ENCODE measurements at regions not wholly inside any gene's neighbourhood (a gene's known extent, or its start where the extent isn't known, plus 50 kb on each side); places are given as distances from the start of the nearest gene placed in this dataset.
A peak's percentile ranks its signal among the peaks of the same experiment; 100 is the strongest.

DNA sequence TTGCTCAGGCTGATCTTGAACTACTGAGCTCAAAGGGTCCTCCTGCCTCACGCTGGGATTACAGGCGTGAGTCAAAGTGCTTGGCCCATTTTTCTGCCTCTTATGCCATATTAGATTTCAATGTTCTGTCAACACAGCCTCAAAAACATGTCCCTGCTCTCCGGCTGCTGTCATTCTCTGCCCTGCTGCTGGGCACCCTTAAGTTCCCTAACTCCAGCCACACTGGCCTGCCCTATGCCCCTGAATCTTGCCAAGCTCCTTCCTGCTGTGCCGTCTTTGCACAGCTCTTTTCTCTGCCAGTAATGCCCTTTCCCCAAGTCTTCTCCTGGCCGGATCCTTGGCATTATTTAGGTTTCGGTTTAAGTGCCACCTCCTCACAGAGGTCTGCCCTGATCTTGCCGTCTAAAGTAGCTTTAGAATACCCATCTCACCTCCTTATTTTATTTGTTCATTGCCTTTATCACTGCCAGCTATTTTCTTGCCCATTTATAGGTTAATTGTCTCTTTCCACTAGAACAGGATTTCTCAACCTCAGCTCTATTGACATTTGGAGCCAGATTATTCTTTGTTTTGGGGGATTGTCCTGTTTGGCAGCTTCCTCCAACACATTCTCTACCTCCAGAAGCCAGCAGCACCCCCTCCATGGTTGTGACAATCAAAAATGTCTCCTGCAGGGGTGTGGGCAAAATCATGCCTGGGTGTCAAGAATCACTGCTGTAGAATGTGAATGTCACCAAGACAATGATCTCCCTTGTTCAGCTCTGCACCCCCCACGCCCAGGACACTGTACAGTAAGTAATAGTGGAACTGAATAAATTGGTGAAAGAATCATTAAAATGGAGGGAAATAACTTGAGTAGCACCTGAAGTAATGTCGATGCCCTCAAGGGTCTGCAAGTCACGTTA lies 168.2 kb downstream of the CYLD start:
- DNase-seq = no peak

DNA sequence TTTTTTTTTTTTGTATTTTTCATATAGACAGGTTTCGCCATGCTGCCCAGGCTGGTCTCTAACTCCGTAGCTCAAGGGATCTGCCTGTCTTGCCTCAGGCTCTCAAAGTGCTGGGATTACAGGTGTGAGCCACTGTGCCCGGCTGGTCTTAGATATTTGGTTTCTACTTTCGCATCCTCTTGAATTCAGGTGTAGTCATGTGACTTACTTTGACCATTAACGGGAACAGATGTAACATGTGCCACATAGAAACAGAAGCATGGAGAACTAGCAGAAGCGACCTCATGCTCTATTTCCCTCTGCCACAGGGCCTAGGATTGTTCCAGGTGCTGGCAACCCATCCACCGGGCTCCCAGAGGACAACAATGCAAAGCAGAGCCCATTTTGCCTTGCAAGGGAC lies 166.6 kb downstream of the CYLD start:
- no peak for DNase-seq

DNA sequence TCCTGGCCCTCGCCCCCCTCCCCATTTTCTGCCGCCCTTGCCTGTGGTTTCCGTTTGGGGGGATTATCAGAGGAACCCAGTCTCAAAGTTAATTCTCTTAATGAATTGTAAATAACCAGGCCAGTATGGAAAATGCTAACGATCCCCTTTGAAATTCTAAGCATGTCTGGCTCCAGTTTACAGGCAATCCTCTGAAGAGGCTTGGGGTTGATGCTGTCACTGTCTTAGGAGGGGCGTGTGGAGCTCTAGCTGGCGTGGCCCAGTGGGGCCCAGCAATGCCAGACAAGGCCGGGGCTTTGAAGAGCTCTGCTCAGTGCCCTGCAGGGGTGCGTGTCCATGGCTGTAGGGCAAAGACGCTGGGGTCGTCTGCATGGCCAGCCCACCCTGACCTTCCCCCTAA lies 164.6 kb downstream of the CYLD start:
- DNase-seq = no peak

DNA sequence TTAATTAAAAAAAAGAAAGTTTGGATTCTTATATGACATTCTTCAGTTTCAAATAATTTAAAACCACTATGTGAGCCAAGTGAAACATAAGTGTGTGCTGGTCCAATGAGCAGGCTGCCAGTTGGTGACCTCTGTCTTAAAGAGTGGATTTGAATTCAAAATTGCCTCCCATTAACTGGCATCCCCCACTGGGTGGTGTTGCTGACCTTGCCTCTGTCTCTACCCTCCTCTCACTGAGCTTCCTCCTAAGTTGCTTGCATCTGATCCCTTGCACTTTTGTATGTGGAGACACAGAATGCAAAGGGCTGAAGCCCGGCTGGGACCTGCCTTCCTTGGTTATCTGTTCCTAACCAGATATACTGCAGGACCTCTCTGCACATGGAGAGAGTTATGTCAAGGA lies 160.6 kb downstream of the CYLD start:
- no peak for DNase-seq

DNA sequence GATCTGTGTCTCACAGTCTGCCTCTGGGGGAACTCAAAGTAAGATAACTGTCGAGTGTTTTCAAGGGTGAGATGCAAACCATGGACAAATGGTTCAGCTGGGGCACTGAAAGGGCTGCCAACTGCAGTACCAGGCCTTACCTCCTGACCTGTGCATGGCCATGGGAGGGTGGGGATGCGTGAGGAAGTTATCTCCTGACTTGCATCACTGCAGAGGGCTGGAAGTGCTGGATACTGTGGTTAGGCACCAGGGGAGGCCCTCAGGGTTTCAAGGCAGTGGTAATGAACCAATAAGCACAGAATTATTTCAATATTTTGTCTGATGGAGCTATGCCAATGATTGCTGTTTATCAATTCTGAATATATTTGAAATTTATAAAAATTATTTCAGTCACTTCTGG lies 159.2 kb downstream of the CYLD start:
- DNase-seq = no peak

DNA sequence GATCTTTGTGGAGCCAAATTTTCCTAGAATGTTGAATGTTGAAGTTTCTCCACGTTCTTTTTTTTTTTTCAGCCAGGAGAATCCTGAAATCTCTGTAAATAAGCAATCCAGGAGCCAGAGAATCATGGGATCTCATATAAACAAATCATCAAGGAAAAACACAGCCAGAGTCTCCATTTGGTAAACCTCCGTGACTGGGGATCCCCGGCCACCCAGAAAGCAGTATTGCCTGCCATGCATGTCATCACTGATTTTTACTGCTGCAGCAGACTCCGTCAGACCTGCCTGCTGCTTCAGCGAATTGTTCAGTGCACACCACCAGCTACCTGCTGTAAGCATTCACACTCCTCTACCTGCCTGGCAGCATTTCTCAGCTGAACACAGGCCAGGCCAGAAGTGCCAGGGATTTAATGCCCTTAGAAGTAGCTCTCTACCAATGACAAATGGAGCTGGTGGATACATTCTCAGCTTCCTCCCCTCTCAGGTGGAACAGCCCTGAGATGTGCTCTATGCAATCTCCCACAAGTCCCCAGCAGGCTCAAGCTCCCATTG lies 158.6 kb downstream of the CYLD start:
- DNase-seq = no peak

DNA sequence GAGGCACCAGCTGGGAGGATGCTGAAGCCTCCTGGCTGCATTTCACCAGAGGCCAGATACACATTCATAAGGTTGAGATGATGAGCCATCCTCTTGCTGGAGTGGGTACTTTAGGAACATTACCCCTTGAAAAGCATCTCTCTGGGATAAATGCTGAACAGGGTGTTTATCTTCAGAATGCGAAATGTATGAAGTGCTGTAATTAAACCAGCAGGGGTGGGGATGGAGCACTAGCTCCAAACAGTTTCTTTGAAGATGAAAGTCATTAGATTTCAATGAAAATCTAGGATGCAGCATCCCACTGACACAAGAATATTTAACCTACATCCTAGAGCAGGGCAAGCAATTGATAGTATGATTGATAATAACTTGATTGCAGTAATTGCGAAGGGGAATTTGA lies 158.1 kb downstream of the CYLD start:
- DNase-seq = no peak

DNA sequence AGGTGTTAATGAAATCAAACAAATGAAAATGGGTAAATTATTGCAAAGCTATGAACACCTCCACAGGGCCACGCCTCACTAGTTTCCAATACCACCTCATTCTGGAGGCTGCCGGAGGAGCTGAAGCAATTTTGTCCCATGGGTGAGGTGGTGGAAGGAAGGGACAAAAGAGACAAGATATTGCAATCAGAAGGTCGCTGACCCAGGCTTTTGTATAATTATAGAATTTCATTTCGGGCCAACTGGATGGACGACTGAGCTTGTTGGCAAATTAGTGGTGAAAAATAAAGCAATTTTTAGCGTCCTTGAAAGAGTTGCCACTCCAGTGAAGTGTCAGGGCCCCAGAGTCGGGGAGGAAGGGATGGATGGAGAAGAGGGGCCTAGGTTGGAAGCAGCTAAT lies 147.9 kb downstream of the CYLD start:
- DNase-seq = no peak

DNA sequence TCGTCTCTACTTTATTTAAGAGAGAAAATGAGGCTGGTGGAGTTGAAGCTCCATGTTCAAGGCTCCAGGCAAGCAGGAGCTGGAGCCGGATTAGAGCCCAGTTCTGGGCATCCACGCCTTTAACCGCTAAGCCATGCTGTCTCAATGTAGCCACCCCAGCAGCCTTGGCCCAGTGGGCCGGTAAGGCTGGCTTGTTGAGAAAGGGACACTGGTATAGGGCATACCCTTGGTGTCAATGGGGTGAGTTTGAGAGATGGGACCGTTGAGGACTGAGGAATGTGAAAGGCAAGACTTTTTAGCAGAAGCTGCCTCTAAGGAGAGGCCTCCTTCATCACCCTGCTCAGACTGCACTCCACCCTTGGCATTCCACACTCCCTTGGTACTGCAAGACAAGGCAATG lies 147.4 kb downstream of the CYLD start:
- DNase-seq = no peak

DNA sequence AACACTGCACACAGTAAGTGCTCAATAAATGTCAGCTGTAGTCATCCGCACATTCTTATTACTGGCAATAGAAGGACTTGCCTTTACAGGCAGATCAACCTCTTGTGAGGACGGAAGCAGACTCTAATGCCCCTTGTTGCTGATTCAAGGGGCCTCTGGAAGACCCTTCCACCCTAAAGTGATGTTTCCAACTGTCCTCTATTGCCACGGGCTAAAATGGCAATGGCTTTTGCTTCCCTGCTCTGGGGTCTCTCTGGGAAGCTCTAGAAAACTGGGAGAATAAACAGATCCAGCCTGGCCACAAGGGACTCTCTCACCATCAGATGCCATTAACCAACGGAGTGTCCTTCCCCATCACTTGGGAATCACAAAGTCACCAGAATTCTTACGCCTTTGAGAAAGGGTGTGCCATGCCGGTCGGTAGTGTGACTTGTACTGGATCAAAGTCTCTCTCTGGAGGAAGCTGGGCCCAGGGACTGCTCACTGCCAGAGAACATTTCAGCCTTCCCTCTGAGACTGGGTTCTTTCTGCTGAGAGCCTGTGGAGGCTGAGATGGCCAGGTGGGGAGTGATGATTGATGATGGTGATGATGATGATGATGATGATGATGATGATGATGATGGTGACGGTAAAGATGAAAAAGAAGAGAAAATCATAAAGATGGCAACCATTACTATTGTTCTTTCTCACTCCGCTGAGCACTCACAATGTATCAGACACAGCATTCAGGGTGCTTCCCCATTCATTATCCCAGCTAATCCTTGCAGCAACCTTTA lies 146.8 kb downstream of the CYLD start:
- DNase-seq = no peak

DNA sequence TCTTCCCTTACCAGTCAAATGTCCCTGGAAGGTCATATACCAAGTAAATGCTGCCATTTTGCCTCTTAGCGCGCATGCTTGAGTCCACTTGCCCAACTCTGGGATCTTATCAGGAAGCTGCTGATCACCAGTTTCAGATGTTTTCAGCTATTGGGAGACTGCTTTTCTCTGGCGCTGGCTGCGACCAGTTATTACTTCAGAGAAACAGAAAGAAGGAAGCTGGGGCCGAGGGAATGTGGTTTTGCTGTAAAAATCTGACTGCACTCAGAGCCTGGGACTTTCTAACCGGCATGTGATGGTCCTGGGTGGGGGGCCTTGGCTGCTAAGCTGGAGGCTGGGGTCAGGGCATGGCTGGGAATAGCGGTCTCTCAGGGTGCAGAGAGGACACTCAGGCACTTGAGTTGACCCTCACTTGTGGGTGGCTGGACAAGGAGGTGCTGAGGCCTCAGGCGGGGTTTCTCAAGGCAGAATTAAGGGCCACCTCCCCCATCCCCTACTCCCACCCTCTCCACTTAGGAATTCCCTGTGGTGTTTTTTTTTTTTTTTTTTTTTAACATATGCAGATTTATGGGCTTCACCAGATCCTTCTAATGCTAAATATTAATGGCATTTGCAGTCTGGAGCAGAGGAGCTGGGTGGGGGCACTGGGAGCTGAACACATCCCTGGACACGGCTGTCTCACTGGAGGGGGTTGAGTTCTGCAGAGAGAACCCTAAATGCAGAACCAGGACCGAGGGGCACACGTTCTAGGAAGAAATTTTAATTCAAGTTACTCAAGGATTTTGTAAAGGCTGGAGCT lies 145.8 kb downstream of the CYLD start:
- DNase-seq = no peak

DNA sequence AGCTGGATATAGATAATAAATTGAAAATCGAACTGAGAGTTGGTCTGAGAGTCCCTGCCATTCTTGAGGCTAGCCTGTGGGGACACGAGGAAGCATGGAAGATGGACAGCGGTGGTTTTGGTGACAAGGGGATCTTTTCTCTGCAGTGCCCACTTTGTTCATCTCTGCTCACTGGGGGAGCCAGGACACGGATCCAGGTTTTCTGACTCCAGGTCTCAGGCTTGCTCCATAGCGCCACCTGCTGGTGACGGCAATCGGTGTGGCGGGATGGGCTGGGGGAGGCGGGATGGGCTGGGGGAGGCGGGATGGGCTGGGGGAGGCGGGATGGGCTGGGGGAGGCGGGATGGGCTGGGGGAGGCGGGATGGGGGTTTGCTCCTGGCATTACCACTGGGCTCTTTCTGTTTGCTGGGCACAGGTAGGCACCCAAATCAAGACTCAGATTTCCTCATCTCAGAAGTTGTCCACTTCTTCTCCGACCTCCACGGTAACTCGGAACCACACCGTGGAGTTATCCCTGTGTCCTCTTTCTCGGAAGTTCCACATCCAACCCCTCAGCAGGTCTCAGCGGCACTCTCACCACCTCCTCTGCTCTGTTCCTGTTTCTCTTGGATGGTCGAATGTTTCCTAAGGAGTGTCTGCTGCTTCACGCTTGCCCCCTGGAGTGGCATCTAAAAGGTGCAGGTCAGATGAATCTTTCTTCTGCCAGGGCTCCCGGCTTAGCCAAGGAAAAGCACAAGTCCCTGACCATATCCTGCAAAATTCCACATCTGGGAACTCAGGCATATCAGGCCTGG lies 142.4 kb downstream of the CYLD start:
- peak; percentile 38 for DNase-seq

DNA sequence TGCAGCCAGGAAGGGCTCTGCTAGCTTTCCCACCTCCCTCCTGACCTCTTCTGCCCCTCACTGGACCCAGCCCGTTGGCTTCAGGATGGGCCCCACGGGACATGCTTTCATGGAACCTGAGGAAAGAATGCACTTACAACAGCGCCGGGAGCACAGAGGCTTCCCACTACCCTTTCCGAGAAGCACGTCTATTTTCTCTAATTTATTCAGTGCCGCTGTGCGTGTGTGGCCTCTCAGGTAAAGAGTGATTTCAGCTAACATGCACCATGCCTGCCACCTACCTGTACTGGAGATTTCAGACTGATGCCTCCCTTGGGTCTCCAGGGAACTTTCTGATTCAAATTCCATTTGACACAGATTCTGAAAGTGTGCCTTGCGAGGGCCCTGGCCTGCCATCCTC lies 140.1 kb downstream of the CYLD start:
- DNase-seq = no peak

DNA sequence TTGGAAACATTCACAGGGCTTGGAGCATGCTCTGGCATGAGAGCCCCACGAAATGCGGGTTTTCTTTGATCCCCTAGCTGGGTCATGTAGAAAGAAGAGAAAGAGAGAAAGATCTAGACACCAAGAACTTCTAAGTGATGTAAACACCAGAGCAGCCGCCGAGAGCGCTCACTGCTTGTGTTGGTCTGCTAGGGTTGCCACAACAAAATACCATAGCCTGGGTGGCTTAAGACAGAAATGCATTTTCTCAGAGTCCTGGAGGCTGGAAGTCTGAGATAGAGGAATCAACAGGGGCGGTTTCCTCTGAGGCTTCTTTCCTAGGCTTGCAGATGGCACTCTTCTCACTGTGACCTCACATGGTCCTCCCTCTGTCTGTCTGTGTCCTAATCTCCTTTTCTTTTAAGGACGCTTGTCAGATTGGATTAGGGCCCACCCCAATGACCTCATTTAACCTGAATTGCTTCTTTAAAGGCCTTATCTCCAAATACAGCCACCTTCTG lies 139.5 kb downstream of the CYLD start:
- DNase-seq = no peak

DNA sequence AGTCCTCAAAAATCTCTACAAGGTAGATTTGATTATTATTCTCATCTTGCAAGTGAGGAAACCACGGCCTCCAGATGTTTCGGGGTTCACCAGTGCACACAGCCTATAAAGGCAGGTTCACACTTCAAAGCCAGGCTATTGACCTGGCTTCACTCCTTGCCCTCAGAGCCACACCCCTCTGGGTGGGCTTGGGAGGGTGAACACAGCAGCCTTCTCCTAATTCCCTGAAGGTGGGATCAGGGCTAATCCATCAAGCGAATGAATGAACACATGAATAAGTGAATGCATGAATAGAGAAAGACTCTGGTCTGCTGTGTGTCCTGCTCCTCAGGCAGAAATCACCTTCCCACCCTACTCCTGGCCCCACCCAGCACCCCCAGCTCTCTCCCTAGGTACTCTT lies 139.0 kb downstream of the CYLD start:
- DNase-seq = no peak

DNA sequence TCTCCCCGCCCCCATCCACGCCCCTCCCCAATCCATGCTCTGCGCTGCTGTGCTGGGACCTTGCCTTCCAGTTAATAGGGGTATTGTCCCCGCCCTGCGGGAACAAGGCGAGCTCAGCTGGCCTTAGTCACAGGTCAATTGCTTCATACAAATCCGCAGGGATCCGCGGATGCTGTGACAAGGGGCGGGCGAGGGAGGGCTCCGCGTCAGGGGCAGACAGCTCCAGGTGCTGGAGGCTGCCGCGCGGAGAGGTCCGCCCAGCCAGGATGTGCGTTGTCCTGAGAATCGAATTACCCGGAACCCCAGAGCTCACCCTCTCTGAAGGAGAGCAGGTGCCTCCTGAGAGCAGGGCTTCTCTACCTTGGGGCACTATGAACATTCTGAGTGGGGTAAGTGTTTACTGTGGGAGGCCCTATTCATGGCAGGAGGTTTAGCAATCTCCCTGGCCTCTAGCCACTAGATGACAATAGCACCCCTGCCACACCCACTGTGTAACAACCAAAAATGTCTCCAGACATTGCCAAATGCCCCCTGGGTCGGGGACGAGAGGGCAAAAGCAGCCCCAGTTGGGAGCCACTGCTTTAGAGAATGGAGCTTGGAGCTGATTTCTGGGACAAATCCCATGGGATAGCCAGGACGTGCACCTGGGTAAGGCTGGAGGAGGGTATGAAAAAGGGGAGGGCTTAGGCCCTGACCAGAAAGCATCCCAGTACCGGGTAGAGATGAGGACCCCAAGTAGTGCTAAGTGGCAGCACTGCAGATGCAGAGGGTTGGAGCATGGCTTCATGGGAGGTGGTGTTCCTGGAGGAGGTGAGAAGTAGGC lies 138.2 kb downstream of the CYLD start:
- DNase-seq = no peak

DNA sequence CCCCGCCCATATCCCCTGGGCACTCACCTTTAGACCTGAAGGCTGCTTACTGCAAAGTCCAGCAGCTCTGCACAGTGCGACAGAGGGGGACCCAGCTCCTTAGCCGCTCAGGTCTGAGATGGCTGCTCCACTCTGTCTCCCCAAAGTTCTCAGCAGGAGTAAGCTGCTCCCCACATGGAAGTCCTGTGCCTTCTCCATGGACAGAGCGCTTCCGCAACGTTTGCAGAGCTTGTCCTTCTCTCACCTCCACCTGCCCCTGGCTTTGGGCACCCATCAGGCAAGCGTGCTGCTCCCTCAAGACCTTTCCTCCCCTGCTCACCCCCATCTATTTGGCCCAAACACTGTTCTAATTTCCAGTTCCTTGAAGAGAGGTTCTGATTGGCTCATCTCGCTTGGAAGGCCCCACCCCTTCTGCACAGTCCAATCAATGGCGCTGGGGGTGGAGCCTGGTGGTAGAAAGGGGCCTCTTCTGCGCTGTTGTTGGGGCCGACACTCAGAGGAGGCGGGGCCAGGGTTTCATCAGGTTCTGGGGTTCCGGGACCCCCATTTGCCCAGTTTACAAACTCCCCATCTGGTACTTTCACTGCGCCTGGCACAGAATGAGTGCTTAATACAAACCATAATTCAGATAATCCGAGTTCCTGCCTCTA lies 137.2 kb downstream of the CYLD start:
- DNase-seq = no peak

DNA sequence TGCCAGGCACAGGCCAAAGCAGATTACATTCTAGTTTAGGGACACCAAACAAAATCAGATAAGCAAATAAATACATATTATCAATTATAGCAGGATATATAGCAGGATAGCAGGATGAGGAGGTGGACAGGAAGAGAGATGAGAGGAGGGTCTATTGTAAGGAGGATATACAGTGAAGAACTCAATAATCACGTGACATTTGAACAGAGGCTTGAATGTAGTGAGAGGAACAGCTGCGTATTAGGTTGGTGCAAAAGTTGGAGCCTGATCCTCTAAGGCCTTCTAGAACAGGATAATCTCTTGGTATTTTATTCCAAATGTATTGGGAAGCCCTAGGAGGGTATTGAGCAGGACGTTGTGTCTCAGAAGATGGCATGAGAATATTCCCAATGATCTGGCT lies 136.7 kb downstream of the CYLD start:
- DNase-seq = no peak

DNA sequence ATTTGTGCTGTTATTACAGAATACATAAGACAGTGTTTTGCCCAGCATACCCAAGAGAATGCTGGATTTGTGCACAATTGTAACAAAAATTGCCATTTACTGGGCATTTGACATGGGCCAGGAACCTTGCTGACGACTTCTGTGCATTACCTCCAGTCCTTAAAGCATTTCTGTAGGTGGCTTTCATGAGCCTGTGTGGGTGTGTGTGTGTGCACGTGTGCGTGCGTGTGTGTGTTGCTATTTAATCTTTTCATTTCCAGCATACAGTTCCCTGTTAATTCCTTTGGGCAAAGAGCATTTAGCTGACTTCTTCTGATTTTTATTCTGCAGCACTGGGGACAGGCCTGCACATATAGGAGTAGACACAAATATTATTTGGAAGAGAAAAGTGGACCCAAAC lies 134.4 kb downstream of the CYLD start:
- no peak for DNase-seq

DNA sequence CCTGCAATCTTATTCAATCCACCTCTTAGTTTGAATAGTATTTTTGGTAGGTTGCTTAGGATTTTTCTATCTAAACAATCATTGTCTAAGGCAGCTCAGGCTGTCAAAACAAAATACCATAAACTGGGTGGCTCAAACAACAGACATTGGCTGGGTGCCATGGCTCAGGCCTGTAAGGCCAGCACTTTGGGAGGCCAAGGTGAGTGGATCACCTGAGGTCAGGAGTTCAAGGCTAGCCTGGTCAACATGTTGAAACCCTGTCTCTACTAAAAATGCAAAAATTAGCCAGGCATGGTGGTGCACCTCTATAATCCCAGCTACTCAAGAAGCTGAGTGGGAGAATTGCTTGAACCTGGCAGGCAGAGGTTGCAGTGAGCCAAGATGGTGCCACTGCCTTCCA lies 126.7 kb downstream of the CYLD start:
- no peak for DNase-seq

DNA sequence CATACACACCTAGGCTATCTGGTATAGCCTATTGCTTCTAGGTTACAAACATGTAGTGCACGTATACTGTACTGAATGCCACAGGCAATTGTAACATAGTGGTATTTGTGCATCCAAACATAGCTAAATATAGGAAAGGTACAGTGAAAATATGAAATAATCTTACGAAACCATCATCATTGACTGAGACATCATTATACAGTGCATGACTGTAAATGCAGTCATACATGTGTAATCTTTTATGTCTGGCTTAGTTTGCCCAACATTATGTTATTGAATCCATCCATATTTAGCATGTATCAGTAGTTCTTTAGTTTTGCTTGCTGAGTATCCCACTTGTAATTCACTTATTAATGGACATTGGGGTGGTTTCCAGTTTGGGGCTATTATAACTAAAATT lies 124.9 kb downstream of the CYLD start:
- no peak for DNase-seq
